Ascending aorta (tissue), 2 donors: ENCODE measurements at regions not wholly inside any gene's neighbourhood (a gene's known extent, or its start where the extent isn't known, plus 50 kb on each side); places are given as distances from the start of the nearest gene placed in this dataset.
A peak's percentile ranks its signal among the peaks of the same experiment; 100 is the strongest.
"Not testable (repeated sequence)": the region's sequence is repeated elsewhere in the genome, so short reads cannot be mapped to it uniquely, and the experiment has no call there.

Source experiments
- DNase-seq, 2 donors: peaks; one replicate each; pipeline ENCODE4 v3.0.0-alpha.2; 2019; ENCODE audit warnings: low spot score in 2 of 2
- H3K27ac ChIP-seq, 2 donors: fragments of 200-600 bp; sonication (generic); one replicate each; pipeline ENCODE4 v1.5.1; 2016 to 2017; ENCODE audit warnings: mild to moderate bottlenecking in 1 of 2
- H3K27me3 ChIP-seq: fragments of 200-600 bp; sonication (generic); one replicate; pipeline ENCODE4 v1.5.1; 2017
- H3K36me3 ChIP-seq, 2 donors: fragments of 200-600 bp; sonication (generic); one replicate each; pipeline ENCODE4 v1.5.1; 2016
- H3K4me1 ChIP-seq, 2 donors: fragments of 200-600 bp; sonication (generic); one replicate each; pipeline ENCODE4 v1.5.1; 2016 to 2017; ENCODE audit warnings: mild to moderate bottlenecking in 1 of 2
- H3K4me3 ChIP-seq, 2 donors: fragments of 200-600 bp; sonication (generic); one replicate each; pipeline ENCODE4 v1.5.1; 2016 to 2017; ENCODE audit warnings: mild to moderate bottlenecking in 1 of 2
- H3K9me3 ChIP-seq, 2 donors: fragments of 200-600 bp; sonication (generic); one replicate each; pipeline ENCODE4 v1.5.1; 2016
- CTCF ChIP-seq, 3 experiments: fragments of 200-600 bp in 2 of 3; fragments of 450-650 bp in 1 of 3; sonication (generic) in 2 of 3; IDR thresholded peaks; one replicate each; pipeline ENCODE4 v1.5.1; 2016 to 2019; ENCODE audit warnings: antibody characterized with exemption in 3 of 3, mild to moderate bottlenecking in 1 of 3, moderate library complexity in 1 of 3
- intact Hi-C: fragments of 100-400 bp; cut with DNase I; formaldehyde crosslinking; loops from one replicate; pipeline ENCODE4 v1.15.1; 2023

- H3K4me1 ChIP-seq, result peaks cover 0 to 6% of the 10 kb centered on the region in 2 donors
- H3K27ac ChIP-seq, result no peak overlapping the region
- H3K4me3 ChIP-seq, result no peak overlapping the region
- intact Hi-C loops, result no loop called here
- H3K9me3 ChIP-seq, result no peaks in the 10 kb centered on the region
- DNase-seq, result no peak
- TF ChIP-seq CTCF (IDR thresholded peaks at IDR 0.05), result no peak
- no peaks in the 10 kb centered on the region for H3K27me3 ChIP-seq
- H3K36me3 ChIP-seq, result no peaks in the 10 kb centered on the region
Measured at GRCh38 chr5:96176022-96176421, 214.4 kb upstream of the ELL2 start.

- peak in 1 of 3 experiments; percentile 12 for TF ChIP-seq CTCF (IDR thresholded peaks at IDR 0.05)
- no peak overlapping the region for H3K27ac ChIP-seq
Measured at GRCh38 chr5:96175090-96175489, 213.4 kb upstream of the ELL2 start.

GRCh38 chr5:96173366-96173765 lies 211.7 kb upstream of the ELL2 start:
- H3K36me3 ChIP-seq, result no peaks in the 10 kb centered on the region
- H3K4me3 ChIP-seq, result no peak overlapping the region
- intact Hi-C loops, result no loop called here
- peaks cover 0 to 6% of the 10 kb centered on the region in 2 donors for H3K4me1 ChIP-seq
- H3K9me3 ChIP-seq, result no peaks in the 10 kb centered on the region
- H3K27me3 ChIP-seq, result no peaks in the 10 kb centered on the region
- DNase-seq, result no peak
- H3K27ac ChIP-seq, result no peak overlapping the region
- no peak for TF ChIP-seq CTCF (IDR thresholded peaks at IDR 0.05)

More at GRCh38 chr5:96175090-96175489, 213.4 kb upstream of the ELL2 start:
- H3K27me3 ChIP-seq, result no peaks in the 10 kb centered on the region
- intact Hi-C loops, result no loop called here
- no peak overlapping the region for H3K4me3 ChIP-seq
- peaks cover 0 to 6% of the 10 kb centered on the region in 2 donors for H3K4me1 ChIP-seq
- no peaks in the 10 kb centered on the region for H3K9me3 ChIP-seq
- no peak for DNase-seq
- H3K36me3 ChIP-seq, result no peaks in the 10 kb centered on the region

- no peak overlapping the region for H3K4me3 ChIP-seq
- no peak overlapping the region for H3K27ac ChIP-seq
- intact Hi-C loops, result no loop called here
- no peak for DNase-seq
- no peak for TF ChIP-seq CTCF (IDR thresholded peaks at IDR 0.05)
- H3K4me1 ChIP-seq, result peaks cover 0 to 2% of the 10 kb centered on the region in 2 donors
- no peaks in the 10 kb centered on the region for H3K27me3 ChIP-seq
- no peaks in the 10 kb centered on the region for H3K36me3 ChIP-seq
- no peaks in the 10 kb centered on the region for H3K9me3 ChIP-seq
Measured at GRCh38 chr5:96172436-96172835, 210.8 kb upstream of the ELL2 start.

- intact Hi-C loops, result not testable (repeated sequence)
Measured at GRCh38 chr5:96171973-96172372, 210.3 kb upstream of the ELL2 start.

GRCh38 chr5:96170481-96171125 lies 209.0 kb upstream of the ELL2 start:
- intact Hi-C loops, H3K4me3 ChIP-seq, H3K9me3 ChIP-seq: not testable (repeated sequence)

More at GRCh38 chr5:96171973-96172372, 210.3 kb upstream of the ELL2 start:
- H3K27ac ChIP-seq, H3K4me1 ChIP-seq, H3K4me3 ChIP-seq, H3K27me3 ChIP-seq, H3K36me3 ChIP-seq, H3K9me3 ChIP-seq, DNase-seq: not testable (repeated sequence)

GRCh38 chr5:96168833-96169232 lies 207.2 kb upstream of the ELL2 start:
- H3K9me3 ChIP-seq, H3K4me3 ChIP-seq, H3K4me1 ChIP-seq, H3K36me3 ChIP-seq, H3K27me3 ChIP-seq, H3K27ac ChIP-seq, intact Hi-C loops, DNase-seq: not testable (repeated sequence)

More at GRCh38 chr5:96170481-96171125, 209.0 kb upstream of the ELL2 start:
- not testable (repeated sequence) for H3K27me3 ChIP-seq, H3K27ac ChIP-seq, DNase-seq, H3K36me3 ChIP-seq, H3K4me1 ChIP-seq
